A673 (cell line): ENCODE measurements at regions not wholly inside any gene's neighbourhood (a gene's known extent, or its start where the extent isn't known, plus 50 kb on each side); places are given as distances from the start of the nearest gene placed in this dataset.
A peak's percentile ranks its signal among the peaks of the same experiment; 100 is the strongest.

Source experiments
- BruUV-seq: library from RNA; stranded (reverse); fragments of 400-500 nt; replicated peaks from 2 replicates; lab custom pipeline; 2021; lab: Mats Ljungman, UMichigan
- CTCF ChIA-PET: fragments of 300-600 bp; sonication (Branson Sonifier 250); formaldehyde crosslinking; loops from one replicate; lab custom pipeline; 2022; ENCODE audit warnings: antibody characterized with exemption; lab: Charles Lee
- POLR2A ChIA-PET: fragments of 300-600 bp; sonication (Branson Sonifier 250); formaldehyde crosslinking; loops from one replicate; lab custom pipeline; 2022; ENCODE audit warnings: antibody characterized with exemption; ENCODE audit not compliant: low non-redundant PET; lab: Charles Lee
- DNase-seq: peaks from one replicate; pipeline ENCODE4 v3.0.0-alpha.2; 2015; ENCODE audit warnings: low spot score
- H3K27ac ChIP-seq: fragments of 200-600 bp; sonication (generic); 2 replicates; pipeline ENCODE4 v1.5.1; 2016; ENCODE audit warnings: mixed run types, low read depth, mild to moderate bottlenecking, mixed read lengths, antibody characterized with exemption, low read length; ENCODE audit not compliant: poor library complexity, severe bottlenecking
- H3K27me3 ChIP-seq: fragments of 200-600 bp; sonication (generic); replicated peaks from 2 replicates; pipeline ENCODE4 v1.6.1; 2017; ENCODE audit warnings: mixed run types, low read depth, mild to moderate bottlenecking, mixed read lengths, antibody characterized with exemption, low read length; ENCODE audit not compliant: insufficient read depth, poor library complexity
- H3K36me3 ChIP-seq: fragments of 200-600 bp; sonication (generic); 2 replicates; pipeline ENCODE4 v1.6.1; 2016; ENCODE audit warnings: mixed run types, mild to moderate bottlenecking, mixed read lengths, antibody characterized with exemption, low read length; ENCODE audit not compliant: insufficient read depth, poor library complexity, severe bottlenecking
- H3K4me1 ChIP-seq: fragments of 200-600 bp; sonication (generic); 2 replicates; pipeline ENCODE4 v1.6.1; 2017; ENCODE audit warnings: mixed run types, mild to moderate bottlenecking, mixed read lengths, antibody characterized with exemption, low read length; ENCODE audit not compliant: insufficient read depth, poor library complexity, severe bottlenecking
- H3K4me3 ChIP-seq: fragments of 200-600 bp; sonication (generic); 2 replicates; pipeline ENCODE4 v1.5.1; 2016; ENCODE audit warnings: low read depth, mixed run types, mild to moderate bottlenecking, mixed read lengths, low read length; ENCODE audit not compliant: poor library complexity, severe bottlenecking
- H3K9me3 ChIP-seq: fragments of 200-600 bp; sonication (generic); 2 replicates; pipeline ENCODE4 v1.6.1; 2016; ENCODE audit warnings: mixed run types, low read depth, mild to moderate bottlenecking, mixed read lengths, antibody characterized with exemption, low read length; ENCODE audit not compliant: poor library complexity, severe bottlenecking
- CTCF ChIP-seq: fragments of 300-800, 200-600 bp; sonication (generic); conservative IDR thresholded peaks from 2 replicates; pipeline ENCODE4 v1.5.1; 2017; ENCODE audit warnings: low read depth, mild to moderate bottlenecking, antibody characterized with exemption, low read length, moderate library complexity, mixed read lengths
- EZH2 ChIP-seq: fragments of 200-600 bp; sonication (generic); IDR thresholded peaks from 2 replicates; pipeline ENCODE4 v1.6.1; 2017; ENCODE audit warnings: borderline replicate concordance, low read depth, mild to moderate bottlenecking, mixed read lengths, antibody characterized with exemption, low read length; ENCODE audit not compliant: poor library complexity, severe bottlenecking
- intact Hi-C: fragments of 100-400 bp; cut with micrococcal nuclease; formaldehyde crosslinking; loops from one replicate; pipeline ENCODE4 v1.10.0; 2022; ENCODE audit not compliant: unreplicated experiment

GRCh38 chr15:59794229-59794886 is 105.2 kb upstream of the BNIP2 start:
- H3K4me3 ChIP-seq, result no peak overlapping the region
- POLR2A ChIA-PET, result no interaction called here
- peaks cover 78% of the 10 kb centered on the region for H3K27me3 ChIP-seq
- no TSS peak for BruUV-seq
- H3K4me1 ChIP-seq, result no peaks in the 10 kb centered on the region
- H3K9me3 ChIP-seq, result no peaks in the 10 kb centered on the region
- intact Hi-C loops, result no loop called here
- TF ChIP-seq CTCF, result no peak
- DNase-seq, result no peak
- H3K36me3 ChIP-seq, result no peaks in the 10 kb centered on the region
- CTCF ChIA-PET, result no interaction called here
- no peak overlapping the region for H3K27ac ChIP-seq

- H3K27me3 ChIP-seq, result peaks cover 62% of the 10 kb centered on the region
- CTCF ChIA-PET, result no interaction called here
- H3K36me3 ChIP-seq, result no peaks in the 10 kb centered on the region
- no peaks in the 10 kb centered on the region for H3K9me3 ChIP-seq
- intact Hi-C loops, result no loop called here
- DNase-seq, result no peak
- no peaks in the 10 kb centered on the region for H3K4me1 ChIP-seq
- no peak overlapping the region for H3K4me3 ChIP-seq
- no TSS peak for BruUV-seq
- TF ChIP-seq CTCF, result no peak
- no peak for TF ChIP-seq EZH2
- H3K27ac ChIP-seq, result no peak overlapping the region
- POLR2A ChIA-PET, result no interaction called here
Observed at GRCh38 chr15:59792359-59792758, 103.2 kb upstream of the BNIP2 start.

GRCh38 chr15:59791755-59792154 is 102.6 kb upstream of the BNIP2 start:
- ChIA-PET POLR2A (no interaction called here), CTCF (no interaction called here)
- H3K9me3 ChIP-seq, result no peaks in the 10 kb centered on the region
- no peaks in the 10 kb centered on the region for H3K4me1 ChIP-seq
- H3K27me3 ChIP-seq, result peaks cover 58% of the 10 kb centered on the region
- intact Hi-C loops, result no loop called here
- peak; percentile 19 for DNase-seq
- H3K36me3 ChIP-seq, result no peaks in the 10 kb centered on the region
- H3K27ac ChIP-seq, result no peak overlapping the region
- TF ChIP-seq EZH2 (no peak), CTCF (no peak)
- no peak overlapping the region for H3K4me3 ChIP-seq
- no TSS peak for BruUV-seq
